ENCODE measurements at regions not wholly inside any gene's neighbourhood (a gene's known extent, or its start where the extent isn't known, plus 50 kb on each side); places are given as distances from the start of the nearest gene placed in this dataset.
A peak's percentile ranks its signal among the peaks of the same experiment; 100 is the strongest.

GRCh38 chr20:7624886-7625285 is 315.4 kb downstream of the HAO1 start:
- TF ChIP-seq TEAD4 (IDR thresholded peaks at IDR 0.05) (no peak), TCF12 (IDR thresholded peaks at IDR 0.05; ENCODE audit: low read depth) (no peak), MAX (IDR thresholded peaks at IDR 0.05) (no peak), REST (IDR thresholded peaks at IDR 0.05; ENCODE audit: low read depth) (no peak), TAF1 (IDR thresholded peaks at IDR 0.05; ENCODE audit: low read depth) (no peak), ZBTB7A (IDR thresholded peaks at IDR 0.05; ENCODE audit: low read depth) (no peak), YY1 (IDR thresholded peaks at IDR 0.05; ENCODE audit: low read depth) (no peak), NFIC (IDR thresholded peaks at IDR 0.05) (no peak), CEBPB (IDR thresholded peaks at IDR 0.05) (no peak), EP300 (IDR thresholded peaks at IDR 0.05; ENCODE audit: borderline replicate concordance) (no peak), FOXM1 (IDR thresholded peaks at IDR 0.05; ENCODE audit: borderline replicate concordance, low read depth) (no peak), USF1 (IDR thresholded peaks at IDR 0.05) (no peak), RAD21 (IDR thresholded peaks at IDR 0.05; ENCODE audit: low read depth) (no peak), CREB1 (IDR thresholded peaks at IDR 0.05; ENCODE audit: low read depth) (no peak), EGR1 (IDR thresholded peaks at IDR 0.05) (no peak)

GRCh38 chr20:7627734-7628663 is 312.3 kb downstream of the HAO1 start:
- TF ChIP-seq EGR1 (IDR thresholded peaks at IDR 0.05) (no peak), NFIC (IDR thresholded peaks at IDR 0.05) (peak; percentile 34; the same call in 1 of the 2 replicates)

- TF ChIP-seq RAD21 (IDR thresholded peaks at IDR 0.05; ENCODE audit: low read depth), result no peak
- no peak for TF ChIP-seq FOXM1 (IDR thresholded peaks at IDR 0.05; ENCODE audit: borderline replicate concordance, low read depth)
- no peak for TF ChIP-seq EGR1 (IDR thresholded peaks at IDR 0.05)
- no peak for TF ChIP-seq CEBPB (IDR thresholded peaks at IDR 0.05)
- TF ChIP-seq CREB1 (IDR thresholded peaks at IDR 0.05; ENCODE audit: low read depth), result no peak
Observed at GRCh38 chr20:7629880-7630279, 310.4 kb downstream of the HAO1 start.

- TF ChIP-seq MAX (IDR thresholded peaks at IDR 0.05) (no peak), YY1 (IDR thresholded peaks at IDR 0.05; ENCODE audit: low read depth) (no peak), CREB1 (IDR thresholded peaks at IDR 0.05; ENCODE audit: low read depth) (no peak), CEBPB (IDR thresholded peaks at IDR 0.05) (no peak), TEAD4 (IDR thresholded peaks at IDR 0.05) (no peak), RAD21 (IDR thresholded peaks at IDR 0.05; ENCODE audit: low read depth) (no peak), ZBTB7A (IDR thresholded peaks at IDR 0.05; ENCODE audit: low read depth) (no peak), TCF12 (IDR thresholded peaks at IDR 0.05; ENCODE audit: low read depth) (no peak), NFIC (IDR thresholded peaks at IDR 0.05) (no peak), EGR1 (IDR thresholded peaks at IDR 0.05) (no peak), EP300 (IDR thresholded peaks at IDR 0.05; ENCODE audit: borderline replicate concordance) (no peak), FOXM1 (IDR thresholded peaks at IDR 0.05; ENCODE audit: borderline replicate concordance, low read depth) (no peak), REST (IDR thresholded peaks at IDR 0.05; ENCODE audit: low read depth) (no peak), TAF1 (IDR thresholded peaks at IDR 0.05; ENCODE audit: low read depth) (no peak), USF1 (IDR thresholded peaks at IDR 0.05) (no peak)
Observed at GRCh38 chr20:7637184-7637583, 303.1 kb downstream of the HAO1 start.

- no peak for TF ChIP-seq CREB1 (IDR thresholded peaks at IDR 0.05; ENCODE audit: low read depth)
- no peak for TF ChIP-seq YY1 (IDR thresholded peaks at IDR 0.05; ENCODE audit: low read depth)
- no peak for TF ChIP-seq FOXM1 (IDR thresholded peaks at IDR 0.05; ENCODE audit: borderline replicate concordance, low read depth)
- no peak for TF ChIP-seq NFIC (IDR thresholded peaks at IDR 0.05)
- TF ChIP-seq TAF1 (IDR thresholded peaks at IDR 0.05; ENCODE audit: low read depth), result no peak
- TF ChIP-seq REST (IDR thresholded peaks at IDR 0.05; ENCODE audit: low read depth), result no peak
- no peak for TF ChIP-seq MAX (IDR thresholded peaks at IDR 0.05)
- TF ChIP-seq EGR1 (IDR thresholded peaks at IDR 0.05), result no peak
Observed at GRCh38 chr20:7650086-7650879, 290.0 kb downstream of the HAO1 start.
